ENCODE measurements at regions not wholly inside any gene's neighbourhood (a gene's known extent, or its start where the extent isn't known, plus 50 kb on each side); places are given as distances from the start of the nearest gene placed in this dataset.

GRCh38 chr21:27691516-27691915 lies 724.6 kb upstream of the ADAMTS5 start:
- TF ChIP-seq POLR2A (IDR thresholded peaks at IDR 0.05; ENCODE audit: low read depth, low read length) = no peak
- TF ChIP-seq CTCF (IDR thresholded peaks at IDR 0.05; ENCODE audit: extremely low read depth in 1 of 2, insufficient read depth in 1 of 2, low read depth in 1 of 2, low read length in 2 of 2) = no peak
- no peak for TF ChIP-seq EZH2 (IDR thresholded peaks at IDR 0.05; ENCODE audit: borderline replicate concordance, low read depth, low read length, severe bottlenecking)
- no peak for TF ChIP-seq POLR2AphosphoS5 (IDR thresholded peaks at IDR 0.05; ENCODE audit: insufficient read depth, low read depth, low read length)
